H1 (cell line): ENCODE measurements at regions not wholly inside any gene's neighbourhood (a gene's known extent, or its start where the extent isn't known, plus 50 kb on each side); places are given as distances from the start of the nearest gene placed in this dataset.
A peak's percentile ranks its signal among the peaks of the same experiment; 100 is the strongest.

ENCODE experiments used
- CTCF ChIA-PET: fragments of 300-600 bp; sonication (Branson Sonifier 250); formaldehyde crosslinking; loops from one replicate; lab custom pipeline; 2021; ENCODE audit not compliant: partially characterized antibody; lab: Charles Lee
- POLR2A ChIA-PET: fragments of 300-600 bp; sonication (Branson Sonifier 250); formaldehyde crosslinking; loops from one replicate; lab custom pipeline; 2021; ENCODE audit warnings: inconsistent platforms; ENCODE audit not compliant: partially characterized antibody; lab: Charles Lee
- DNase-seq, 2 experiments: peaks; one replicate each; pipeline versions ENCODE4 v3.0.0 to v3.0.0-alpha.2; 2010 to 2022; ENCODE audit warnings: low spot score in 2 of 2, low read depth in 1 of 2, mixed read lengths in 1 of 2
- FAIRE-seq: peaks from 2 replicates; lab custom pipeline; 2011; peaks lifted over from hg19 to GRCh38; lab: Jason Lieb, UNC
- H2AFZ ChIP-seq: 2 replicates; pipeline ENCODE4 v1.8.1; 2012; ENCODE audit warnings: low read length, inconsistent platforms
- H2AK5ac ChIP-seq: 2 replicates; pipeline ENCODE4 v1.6.1; 2013; ENCODE audit warnings: low read depth, low read length
- H2BK120ac ChIP-seq: replicated peaks from 2 replicates; pipeline ENCODE3; 2013; ENCODE audit warnings: low read depth, low read length, inconsistent platforms
- H2BK12ac ChIP-seq: 2 replicates; pipeline ENCODE4 v1.6.1; 2013; ENCODE audit warnings: low read depth, low read length
- H2BK15ac ChIP-seq: 2 replicates; pipeline ENCODE4 v1.6.1; 2013; ENCODE audit warnings: low read length
- H2BK20ac ChIP-seq: 2 replicates; pipeline ENCODE4 v1.6.1; 2013; ENCODE audit warnings: low read length
- H2BK5ac ChIP-seq: 2 replicates; pipeline ENCODE4 v1.6.1; 2013; ENCODE audit warnings: low read depth, low read length
- H3K14ac ChIP-seq: 2 replicates; pipeline ENCODE4 v1.6.1; 2013; ENCODE audit warnings: inconsistent platforms; ENCODE audit not compliant: insufficient read length
- H3K18ac ChIP-seq: 2 replicates; pipeline ENCODE4 v1.6.1; 2013; ENCODE audit warnings: low read length; ENCODE audit errors: extremely low read depth
- H3K23ac ChIP-seq: 2 replicates; pipeline ENCODE4 v1.6.1; 2013; ENCODE audit warnings: inconsistent platforms; ENCODE audit not compliant: insufficient read length
- H3K23me2 ChIP-seq: 2 replicates; pipeline ENCODE4 v1.6.1; 2013; ENCODE audit warnings: low read depth, low read length
- H3K27ac ChIP-seq: 2 replicates; pipeline ENCODE4 v1.6.1; 2011; ENCODE audit warnings: low read depth, low read length, inconsistent platforms
- H3K27me3 ChIP-seq, 4 experiments: replicated peaks in 1 of 4; 1 replicate in 1 of 4; 2 replicates in 3 of 4; pipeline versions ENCODE4 v1.6.1 to v1.8.1; 2011 to 2013; ENCODE audit warnings: low read length in 3 of 4, mild to moderate bottlenecking in 3 of 4, inconsistent platforms in 2 of 4, mixed read lengths in 2 of 4, moderate library complexity in 1 of 4; ENCODE audit not compliant: control insufficient read depth in 3 of 4, insufficient read depth in 3 of 4; ENCODE audit errors: extremely low read depth in 1 of 4
- H3K36me3 ChIP-seq, 4 experiments: 2 replicates each; pipeline versions ENCODE4 v1.6.1 to v1.8.1; 2011 to 2013; ENCODE audit warnings: mild to moderate bottlenecking in 4 of 4, low read length in 3 of 4, moderate library complexity in 2 of 4, control low read depth in 1 of 4, inconsistent platforms in 1 of 4; ENCODE audit not compliant: insufficient read depth in 4 of 4, control insufficient read depth in 2 of 4
- H3K4ac ChIP-seq: replicated peaks from 2 replicates; pipeline ENCODE3; 2013; ENCODE audit warnings: low read length, low read depth, mixed read lengths, inconsistent platforms; ENCODE audit not compliant: insufficient read length
- H3K4me1 ChIP-seq, 4 experiments: replicated peaks in 1 of 4; 1 replicate in 1 of 4; 2 replicates in 3 of 4; pipeline versions ENCODE4 v1.6.1 to v1.8.1; 2011 to 2013; ENCODE audit warnings: low read length in 3 of 4, inconsistent platforms in 2 of 4, mixed read lengths in 1 of 4; ENCODE audit not compliant: insufficient read depth in 4 of 4, control insufficient read depth in 3 of 4
- H3K4me2 ChIP-seq, 2 experiments: 2 replicates each; pipeline versions ENCODE4 v1.6.1 to v1.8.1; 2011 to 2013; ENCODE audit warnings: low read depth in 2 of 2, low read length in 2 of 2, control low read depth in 1 of 2, inconsistent platforms in 1 of 2, mild to moderate bottlenecking in 1 of 2; ENCODE audit not compliant: insufficient read depth in 1 of 2
- H3K4me3 ChIP-seq, 4 experiments: fragments of 200-600, 300-600 bp in 1 of 4; sonication (generic), shearing (Covaris generic), sonication (Bioruptor Twin) in 1 of 4; 2 replicates each; pipeline versions ENCODE4 v1.5.1 to v1.8.1; 2011 to 2016; ENCODE audit warnings: low read length in 4 of 4, low read depth in 3 of 4, control low read depth in 2 of 4, inconsistent platforms in 2 of 4, mild to moderate bottlenecking in 2 of 4, mixed read lengths in 1 of 4, moderate library complexity in 1 of 4; ENCODE audit not compliant: insufficient read depth in 2 of 4; ENCODE audit errors: extremely low read depth in 1 of 4
- H3K56ac ChIP-seq: replicated peaks from 2 replicates; pipeline ENCODE3; 2013; ENCODE audit warnings: low read depth, mild to moderate bottlenecking, mixed read lengths, low read length, inconsistent platforms; ENCODE audit not compliant: insufficient read length
- H3K79me1 ChIP-seq: 2 replicates; pipeline ENCODE4 v1.6.1; 2013; ENCODE audit warnings: low read depth, low read length, control low read depth
- H3K79me2 ChIP-seq, 2 experiments: 2 replicates each; pipeline versions ENCODE4 v1.6.1 to v1.8.1; 2012 to 2013; ENCODE audit warnings: low read length in 2 of 2, mild to moderate bottlenecking in 2 of 2, inconsistent platforms in 1 of 2; ENCODE audit not compliant: insufficient read depth in 2 of 2, control insufficient read depth in 1 of 2
- H3K9ac ChIP-seq, 4 experiments: replicated peaks in 1 of 4; 1 replicate in 1 of 4; 2 replicates in 3 of 4; pipeline versions ENCODE4 v1.6.1 to v1.8.1; 2011 to 2013; ENCODE audit warnings: low read depth in 3 of 4, low read length in 3 of 4, control low read depth in 2 of 4, mild to moderate bottlenecking in 2 of 4, moderate library complexity in 2 of 4, inconsistent platforms in 1 of 4; ENCODE audit errors: extremely low read depth in 1 of 4
- H3K9me3 ChIP-seq, 2 experiments: 2 replicates each; pipeline versions ENCODE4 v1.6.1 to v1.8.1; 2012 to 2013; ENCODE audit warnings: mild to moderate bottlenecking in 2 of 2, moderate library complexity in 2 of 2, control low read depth in 1 of 2, inconsistent platforms in 1 of 2, low read depth in 1 of 2, low read length in 1 of 2, mixed read lengths in 1 of 2; ENCODE audit not compliant: insufficient read depth in 2 of 2
- H4K20me1 ChIP-seq, 2 experiments: replicated peaks in 1 of 2; 2 replicates each; pipeline versions ENCODE3 to v1.8.1; 2011 to 2013; ENCODE audit warnings: inconsistent platforms in 2 of 2, low read length in 2 of 2, mild to moderate bottlenecking in 1 of 2; ENCODE audit not compliant: insufficient read depth in 2 of 2, control insufficient read depth in 1 of 2
- H4K5ac ChIP-seq: 2 replicates; pipeline ENCODE4 v1.6.1; 2013; ENCODE audit warnings: low read length, low read depth, mixed read lengths, inconsistent platforms; ENCODE audit not compliant: insufficient read length
- H4K8ac ChIP-seq: 2 replicates; pipeline ENCODE4 v1.8.0; 2013; ENCODE audit warnings: mild to moderate bottlenecking, moderate library complexity, low read length, inconsistent platforms; ENCODE audit not compliant: insufficient read depth; ENCODE audit errors: extremely low read depth
- H4K91ac ChIP-seq: replicated peaks from 2 replicates; pipeline ENCODE3; 2013; ENCODE audit warnings: low read length, mixed read lengths, inconsistent platforms; ENCODE audit not compliant: insufficient read length
- POLR2A ChIP-seq, 2 experiments: IDR thresholded peaks; 1 replicate in 1 of 2; 2 replicates in 1 of 2; pipeline ENCODE4 v1.6.1; 2011; ENCODE audit warnings: low read depth in 2 of 2, low read length in 2 of 2, mild to moderate bottlenecking in 2 of 2; ENCODE audit errors: control extremely low read depth in 1 of 2
- TAF1 ChIP-seq: IDR thresholded peaks from 2 replicates; pipeline ENCODE4 v1.6.1; 2011; ENCODE audit warnings: mild to moderate bottlenecking, low read depth, low read length
- WGBS, 2 experiments: shearing (Covaris generic) in 1 of 2; methylation state at CpG; one replicate each; pipeline versions ENCODE4 v1.1.6 to v1.1.7; 2013 to 2015; ENCODE audit warnings: low lambda C conversion rate in 2 of 2, mixed read lengths in 2 of 2, inconsistent platforms in 1 of 2, low coverage in 1 of 2, missing lambda C conversion rate in 1 of 2; ENCODE audit not compliant: insufficient replicate concordance in 2 of 2, insufficient coverage in 1 of 2, insufficient read length in 1 of 2; ENCODE audit errors: extremely low coverage in 1 of 2, missing lambda C conversion rate in 1 of 2; 5-methylcytosine and 5-hydroxymethylcytosine counted together

DNA sequence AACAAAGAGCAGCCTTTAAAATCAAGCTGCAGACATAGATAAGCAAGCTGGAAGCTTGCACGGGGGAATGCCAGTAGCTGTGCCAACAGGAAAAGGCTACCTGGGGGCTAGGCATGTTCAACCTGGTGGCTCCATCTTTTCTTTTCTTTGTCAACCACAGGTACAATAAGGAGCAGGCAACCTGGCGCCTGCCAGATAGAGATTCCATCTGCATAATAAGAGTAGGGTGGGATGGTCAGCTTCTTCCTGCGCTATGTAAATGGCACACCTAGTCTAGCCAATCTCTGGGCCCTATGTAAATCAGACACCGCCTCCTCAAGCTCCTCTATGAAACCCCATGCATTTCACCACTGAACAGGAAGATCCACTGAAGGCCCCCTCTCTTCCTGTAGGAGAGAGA, 87.4 kb upstream of the PKP2 start:
- H4K91ac ChIP-seq = no peak overlapping the region
- H3K14ac ChIP-seq = no peak overlapping the region
- no peak overlapping the region; the same call in 1 of the 2 replicates for H2AFZ ChIP-seq
- no peaks in the 10 kb centered on the region for H4K20me1 ChIP-seq
- H2BK12ac ChIP-seq = no peak overlapping the region
- H2AK5ac ChIP-seq = no peak overlapping the region
- ChIA-PET CTCF (interaction anchor here (0.5 to 0.8 kb wide), 2 partner anchors 11 to 250 kb away, joined by 3 read pairs; no protein-coding TSS in a partner anchor), POLR2A (no interaction called here)
- no peak overlapping the region for H2BK15ac ChIP-seq
- 76% methylated on average over 4 of the region's 4 CpGs; no CpG with 5 or more reads in 1 of the 2 experiments for whole genome bisulfite sequencing, 2 experiments
- H3K56ac ChIP-seq = no peak overlapping the region
- H2BK120ac ChIP-seq = no peak overlapping the region
- no peaks in the 10 kb centered on the region for H3K36me3 ChIP-seq
- no peak overlapping the region for H4K8ac ChIP-seq
- no peaks in the 10 kb centered on the region for H3K79me1 ChIP-seq
- H3K4me1 ChIP-seq = peaks cover 0 to 4% (median 0%) of the 10 kb centered on the region in 4 experiments; a peak in 1 of 7 replicates
- no peak overlapping the region for H4K5ac ChIP-seq
- H3K4me2 ChIP-seq = no peak overlapping the region
- H3K27ac ChIP-seq = no peak overlapping the region
- H3K23ac ChIP-seq = no peak overlapping the region
- no peak overlapping the region for H3K18ac ChIP-seq
- no peaks in the 10 kb centered on the region for H3K9me3 ChIP-seq
- H3K79me2 ChIP-seq = no peaks in the 10 kb centered on the region
- TF ChIP-seq POLR2A (IDR thresholded peaks at IDR 0.05; ENCODE audit: control extremely low read depth in 1 of 2, low read depth in 2 of 2, low read length in 2 of 2) (no peak), TAF1 (peak; percentile 31; the same call in 1 of the 2 replicates)
- FAIRE-seq = no peak
- H3K9ac ChIP-seq = no peak overlapping the region
- DNase-seq = peak in 1 of 2 experiments; percentile 17
- H2BK5ac ChIP-seq = no peak overlapping the region
- no peak overlapping the region for H2BK20ac ChIP-seq
- H3K4ac ChIP-seq = no peak overlapping the region
- no peak overlapping the region for H3K4me3 ChIP-seq
- no peaks in the 10 kb centered on the region for H3K23me2 ChIP-seq
- no peaks in the 10 kb centered on the region for H3K27me3 ChIP-seq
